ENCODE measurements at regions not wholly inside any gene's neighbourhood (a gene's known extent, or its start where the extent isn't known, plus 50 kb on each side); places are given as distances from the start of the nearest gene placed in this dataset.

GRCh38 chr3:161444694-161445077 lies 51.9 kb upstream of the OTOL1 start:
- no peak overlapping the region for H3K4me2 ChIP-seq (ENCODE audit: control insufficient read depth, extremely low read depth, insufficient read depth, low read depth, low read length)
- H3K27ac ChIP-seq (ENCODE audit: control insufficient read depth, insufficient read depth, low read length): no peak overlapping the region
- FAIRE-seq (no peak), DNase-seq (ENCODE audit: low read depth, low spot score) (no peak)
- dilution Hi-C loops (cut with MboI; ENCODE audit: extremely low pct_ligation_motif_present, low sequenced_read_pairs): no loop called here
- TF ChIP-seq EZH2 (IDR thresholded peaks at IDR 0.05; ENCODE audit: low read length): no peak
- TF ChIP-seq CTCF (optimal IDR thresholded peaks at IDR 0.05 in 1 of 3, IDR thresholded peaks at IDR 0.05 in 1 of 3, conservative IDR thresholded peaks at IDR 0.05 in 1 of 3; ENCODE audit: extremely low read depth in 1 of 3, insufficient read depth in 2 of 3, low read length in 3 of 3): no peak
- H3K9ac ChIP-seq (ENCODE audit: control insufficient read depth, extremely low read depth, insufficient read depth, low read length): no peak overlapping the region
- no peaks in the 10 kb centered on the region for H3K79me2 ChIP-seq (ENCODE audit: control insufficient read depth, insufficient read depth, low read length)
- H4K20me1 ChIP-seq (ENCODE audit: control insufficient read depth, extremely low read depth, insufficient read depth, low read length): no peaks in the 10 kb centered on the region
- H3K4me1 ChIP-seq (ENCODE audit: control insufficient read depth, extremely low read depth, insufficient read depth, low read length): no peaks in the 10 kb centered on the region
- H3K36me3 ChIP-seq (ENCODE audit: control insufficient read depth in 2 of 2, extremely low read depth in 1 of 2, insufficient read depth in 2 of 2, low read length in 2 of 2): no peaks in the 10 kb centered on the region
- no peaks in the 10 kb centered on the region for H3K9me1 ChIP-seq (ENCODE audit: control insufficient read depth, extremely low read depth, insufficient read depth, low read length)
- H2AFZ ChIP-seq (ENCODE audit: control insufficient read depth, low read length): no peak overlapping the region
- no peak overlapping the region for H3K4me3 ChIP-seq (ENCODE audit: control insufficient read depth in 2 of 3, extremely low read depth in 1 of 3, insufficient read depth in 2 of 3, low read depth in 1 of 3, low read length in 3 of 3)
- no peaks in the 10 kb centered on the region for H3K27me3 ChIP-seq (ENCODE audit: control insufficient read depth, extremely low read depth, insufficient read depth, low read length)
- no peaks in the 10 kb centered on the region for H3K9me3 ChIP-seq (ENCODE audit: control insufficient read depth, low read depth, low read length)

GRCh38 chr3:161443921-161444693 lies 52.5 kb upstream of the OTOL1 start:
- no peaks in the 10 kb centered on the region for H3K4me1 ChIP-seq (ENCODE audit: control insufficient read depth, extremely low read depth, insufficient read depth, low read length)
- no peaks in the 10 kb centered on the region for H3K79me2 ChIP-seq (ENCODE audit: control insufficient read depth, insufficient read depth, low read length)
- no peak for TF ChIP-seq EZH2 (IDR thresholded peaks at IDR 0.05; ENCODE audit: low read length)
- TF ChIP-seq CTCF (optimal IDR thresholded peaks at IDR 0.05 in 1 of 3, IDR thresholded peaks at IDR 0.05 in 1 of 3, conservative IDR thresholded peaks at IDR 0.05 in 1 of 3; ENCODE audit: extremely low read depth in 1 of 3, insufficient read depth in 2 of 3, low read length in 3 of 3): no peak
- H4K20me1 ChIP-seq (ENCODE audit: control insufficient read depth, extremely low read depth, insufficient read depth, low read length): no peaks in the 10 kb centered on the region
- no peak overlapping the region for H3K27ac ChIP-seq (ENCODE audit: control insufficient read depth, insufficient read depth, low read length)
- dilution Hi-C loops (cut with MboI; ENCODE audit: extremely low pct_ligation_motif_present, low sequenced_read_pairs): no loop called here
- no peak for DNase-seq (ENCODE audit: low read depth, low spot score)
- no peaks in the 10 kb centered on the region for H3K9me1 ChIP-seq (ENCODE audit: control insufficient read depth, extremely low read depth, insufficient read depth, low read length)
- no peak overlapping the region for H3K9ac ChIP-seq (ENCODE audit: control insufficient read depth, extremely low read depth, insufficient read depth, low read length)
- no peak overlapping the region for H3K4me2 ChIP-seq (ENCODE audit: control insufficient read depth, extremely low read depth, insufficient read depth, low read depth, low read length)
- H2AFZ ChIP-seq (ENCODE audit: control insufficient read depth, low read length): no peak overlapping the region
- no peaks in the 10 kb centered on the region for H3K27me3 ChIP-seq (ENCODE audit: control insufficient read depth, extremely low read depth, insufficient read depth, low read length)
- no peak overlapping the region for H3K4me3 ChIP-seq (ENCODE audit: control insufficient read depth in 2 of 3, extremely low read depth in 1 of 3, insufficient read depth in 2 of 3, low read depth in 1 of 3, low read length in 3 of 3)
- no peaks in the 10 kb centered on the region for H3K9me3 ChIP-seq (ENCODE audit: control insufficient read depth, low read depth, low read length)
- H3K36me3 ChIP-seq (ENCODE audit: control insufficient read depth in 2 of 2, extremely low read depth in 1 of 2, insufficient read depth in 2 of 2, low read length in 2 of 2): no peaks in the 10 kb centered on the region
- no peak for FAIRE-seq
